ENCODE measurements at regions not wholly inside any gene's neighbourhood (a gene's known extent, or its start where the extent isn't known, plus 50 kb on each side); places are given as distances from the start of the nearest gene placed in this dataset.

- DNase-seq (ENCODE audit: low read depth) = no peak
- TF ChIP-seq, protein P1, sequence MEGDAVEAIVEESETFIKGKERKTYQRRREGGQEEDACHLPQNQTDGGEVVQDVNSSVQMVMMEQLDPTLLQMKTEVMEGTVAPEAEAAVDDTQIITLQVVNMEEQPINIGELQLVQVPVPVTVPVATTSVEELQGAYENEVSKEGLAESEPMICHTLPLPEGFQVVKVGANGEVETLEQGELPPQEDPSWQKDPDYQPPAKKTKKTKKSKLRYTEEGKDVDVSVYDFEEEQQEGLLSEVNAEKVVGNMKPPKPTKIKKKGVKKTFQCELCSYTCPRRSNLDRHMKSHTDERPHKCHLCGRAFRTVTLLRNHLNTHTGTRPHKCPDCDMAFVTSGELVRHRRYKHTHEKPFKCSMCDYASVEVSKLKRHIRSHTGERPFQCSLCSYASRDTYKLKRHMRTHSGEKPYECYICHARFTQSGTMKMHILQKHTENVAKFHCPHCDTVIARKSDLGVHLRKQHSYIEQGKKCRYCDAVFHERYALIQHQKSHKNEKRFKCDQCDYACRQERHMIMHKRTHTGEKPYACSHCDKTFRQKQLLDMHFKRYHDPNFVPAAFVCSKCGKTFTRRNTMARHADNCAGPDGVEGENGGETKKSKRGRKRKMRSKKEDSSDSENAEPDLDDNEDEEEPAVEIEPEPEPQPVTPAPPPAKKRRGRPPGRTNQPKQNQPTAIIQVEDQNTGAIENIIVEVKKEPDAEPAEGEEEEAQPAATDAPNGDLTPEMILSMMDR (conservative IDR thresholded peaks at IDR 0.05; ENCODE audit: low read depth, low read length) = no peak
- H3K4me3 ChIP-seq (ENCODE audit: low read length) = no peak overlapping the region
Measured at GRCh38 chr3:65027335-65027734, 339.5 kb upstream of the ADAMTS9 start.

DNA sequence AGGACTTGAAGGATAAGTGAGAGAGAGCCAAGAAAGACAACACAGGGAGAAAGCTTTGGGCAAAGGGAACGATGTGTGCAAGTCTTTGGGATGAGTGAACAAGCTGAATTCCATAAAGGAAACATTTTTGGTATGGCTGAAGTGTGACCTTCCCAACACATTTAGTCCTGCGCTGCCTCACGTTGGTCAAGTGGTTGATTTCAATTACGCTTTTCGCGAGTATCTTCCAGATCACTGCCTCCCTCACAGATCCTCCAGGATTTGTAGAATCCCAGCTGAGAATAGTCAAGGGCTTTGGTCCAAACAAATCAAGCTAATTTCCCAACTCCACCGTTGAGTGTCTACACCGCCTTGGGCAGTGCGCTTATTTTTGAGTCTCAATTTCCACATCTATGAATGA lies 338.4 kb upstream of the ADAMTS9 start:
- no peak for DNase-seq (ENCODE audit: low read depth)
- no peak overlapping the region for H3K4me3 ChIP-seq (ENCODE audit: low read length)
- TF ChIP-seq, protein P1 (conservative IDR thresholded peaks at IDR 0.05; ENCODE audit: low read depth, low read length) = no peak

DNA sequence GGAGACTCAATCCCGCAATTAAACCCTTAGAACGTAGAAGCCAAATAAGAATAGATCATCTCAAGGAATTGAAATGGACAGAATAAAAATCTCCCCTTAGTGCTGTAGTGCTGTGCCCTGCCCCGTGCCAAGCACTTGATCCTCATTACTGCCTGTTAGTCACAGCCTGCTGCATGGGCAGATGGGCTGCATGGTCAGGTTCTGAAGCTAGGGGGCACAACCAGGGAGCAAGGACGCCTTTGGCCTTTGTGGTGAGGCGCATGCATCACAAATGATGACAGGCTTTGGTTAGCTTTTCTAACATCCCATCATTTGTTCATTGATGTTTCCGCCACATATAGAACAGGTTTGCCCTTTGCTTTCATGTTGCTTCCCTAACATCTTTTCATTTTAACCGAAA lies 336.3 kb upstream of the ADAMTS9 start:
- no peak for DNase-seq (ENCODE audit: low read depth)
- no peak overlapping the region for H3K4me3 ChIP-seq (ENCODE audit: low read length)
- TF ChIP-seq, protein P1 (conservative IDR thresholded peaks at IDR 0.05; ENCODE audit: low read depth, low read length) = peak; percentile 10

DNA sequence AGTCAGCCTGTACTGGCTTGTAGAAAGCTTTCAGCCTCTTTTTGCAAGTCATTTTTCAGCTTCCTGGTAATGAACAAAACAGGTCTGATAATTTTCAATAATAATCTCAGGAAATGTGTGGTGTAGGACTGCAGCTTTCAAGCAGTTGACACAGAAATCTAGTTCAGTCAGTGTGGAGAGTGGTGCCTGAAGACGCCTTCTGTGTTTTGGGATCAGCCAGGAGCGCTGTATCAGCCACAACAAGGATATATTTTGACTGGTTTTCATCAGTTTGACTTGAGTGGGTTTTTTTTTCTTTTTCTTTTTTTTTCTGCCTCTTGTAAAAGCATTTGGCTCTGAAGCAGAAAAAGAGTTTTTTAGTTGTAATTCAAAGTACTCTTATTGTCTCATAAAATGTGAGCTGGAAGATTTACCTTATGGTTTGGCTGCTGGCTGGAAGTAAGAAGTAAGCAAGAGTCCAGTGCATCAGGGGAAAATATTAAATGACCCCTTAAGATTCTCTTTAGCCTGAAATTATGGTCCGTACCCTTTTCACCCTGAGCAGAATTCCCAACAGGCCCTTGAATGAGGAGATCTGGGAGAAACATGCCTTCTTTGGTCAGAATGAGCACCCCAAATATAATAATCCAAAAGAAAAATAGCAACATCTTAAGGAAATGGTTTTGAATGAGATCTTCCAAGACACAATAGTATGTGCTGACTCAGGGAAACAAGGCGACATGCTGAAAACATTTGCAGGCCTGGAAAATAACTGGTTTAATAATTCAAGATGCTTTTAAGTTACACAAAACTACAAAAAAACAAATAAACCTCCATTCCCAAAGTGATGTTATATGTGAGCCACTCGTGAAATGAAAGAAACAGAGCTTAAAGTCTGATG lies 332.7 kb upstream of the ADAMTS9 start:
- H3K4me3 ChIP-seq (ENCODE audit: low read length) = no peak overlapping the region
- TF ChIP-seq, protein P1 (conservative IDR thresholded peaks at IDR 0.05; ENCODE audit: low read depth, low read length) = no peak
- no peak for DNase-seq (ENCODE audit: low read depth)

DNA sequence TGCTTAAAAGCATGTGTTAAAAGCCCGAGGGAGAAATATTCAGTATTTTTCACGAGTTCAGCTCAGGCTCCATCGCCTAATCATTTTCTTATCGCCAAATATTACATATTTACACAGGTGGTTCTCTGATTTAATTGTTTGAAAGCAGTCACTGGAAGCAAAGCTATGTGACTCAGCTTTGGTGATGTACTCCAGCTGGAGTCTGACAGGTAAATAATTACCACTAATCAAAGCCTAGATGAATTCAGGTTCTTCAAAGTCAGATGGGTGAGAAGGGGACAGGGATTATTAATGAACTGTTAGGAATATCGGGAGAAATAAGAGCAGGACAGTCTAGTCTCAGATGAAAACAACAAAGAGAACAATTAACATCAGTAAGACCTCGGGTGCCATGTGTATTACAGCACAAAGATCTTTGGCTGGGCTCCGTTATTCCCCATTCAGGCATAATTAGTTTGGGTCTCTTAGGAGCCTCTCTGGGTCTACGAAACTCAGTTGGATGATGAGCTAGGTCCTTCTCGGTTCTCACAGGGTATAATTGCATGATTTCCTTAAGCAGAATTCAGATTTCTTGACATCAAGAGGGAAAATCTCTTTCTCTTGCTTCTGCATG lies 331.7 kb upstream of the ADAMTS9 start:
- H3K4me3 ChIP-seq (ENCODE audit: low read length) = no peak overlapping the region
- TF ChIP-seq, protein P1 (conservative IDR thresholded peaks at IDR 0.05; ENCODE audit: low read depth, low read length) = no peak
- no peak for DNase-seq (ENCODE audit: low read depth)

DNA sequence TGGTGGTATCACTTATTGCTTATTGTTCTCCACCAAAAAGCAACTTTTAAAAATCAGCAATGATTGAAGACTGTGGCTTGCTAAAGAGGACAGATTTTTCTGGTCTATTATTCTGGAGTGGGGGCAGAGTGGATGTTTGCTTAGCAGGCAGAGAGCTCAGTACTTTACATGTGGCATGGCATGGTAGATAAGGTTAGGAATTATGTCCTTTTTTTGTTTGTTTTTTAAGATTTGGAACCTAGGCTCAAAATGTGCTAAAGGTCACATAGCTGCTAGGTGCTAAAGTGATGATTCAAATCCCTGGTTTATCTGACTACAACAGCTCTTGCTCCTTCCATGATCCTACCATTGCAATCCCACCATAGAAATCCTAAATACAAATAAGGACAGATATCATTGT lies 331.0 kb upstream of the ADAMTS9 start:
- DNase-seq (ENCODE audit: low read depth) = no peak
- no peak overlapping the region for H3K4me3 ChIP-seq (ENCODE audit: low read length)
- TF ChIP-seq, protein P1 (conservative IDR thresholded peaks at IDR 0.05; ENCODE audit: low read depth, low read length) = no peak

DNA sequence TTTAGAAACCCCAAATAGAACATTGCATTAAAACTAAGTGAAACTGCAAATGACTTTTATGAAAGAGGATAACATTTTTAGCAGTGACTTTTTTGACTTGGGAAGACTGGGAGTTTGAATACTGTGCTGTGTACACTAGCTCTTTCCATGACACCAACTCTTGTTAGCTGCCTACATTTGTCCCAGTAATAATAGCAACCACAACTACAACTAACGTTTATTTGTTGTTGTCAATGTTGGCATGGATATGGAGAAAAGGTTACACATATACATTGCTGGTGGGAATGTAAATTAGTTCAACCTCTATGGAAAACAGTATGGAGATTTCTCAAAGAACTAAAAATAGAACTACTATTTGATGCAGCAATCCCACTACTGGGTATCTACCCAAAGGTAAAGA lies 329.6 kb upstream of the ADAMTS9 start:
- no peak for DNase-seq (ENCODE audit: low read depth)
- no peak overlapping the region for H3K4me3 ChIP-seq (ENCODE audit: low read length)
- TF ChIP-seq, protein P1 (conservative IDR thresholded peaks at IDR 0.05; ENCODE audit: low read depth, low read length) = no peak
